Loucy (cell line): ENCODE measurements at regions not wholly inside any gene's neighbourhood (a gene's known extent, or its start where the extent isn't known, plus 50 kb on each side); places are given as distances from the start of the nearest gene placed in this dataset.

Source experiments
- EZH2phosphoT487 ChIP-seq: fragments of 200-600 bp; IDR thresholded peaks from 2 replicates; pipeline ENCODE4 v1.6.1; 2018; ENCODE audit warnings: antibody characterized with exemption, mild to moderate bottlenecking, moderate library complexity, borderline replicate concordance
- TF ChIP-seq, protein P1 (sequence below): fragments of 200-600 bp; sonication (generic); conservative IDR thresholded peaks from 2 replicates; pipeline ENCODE4 v1.5.1; 2014; ENCODE audit warnings: mild to moderate bottlenecking, antibody characterized with exemption, low read length

DNA sequence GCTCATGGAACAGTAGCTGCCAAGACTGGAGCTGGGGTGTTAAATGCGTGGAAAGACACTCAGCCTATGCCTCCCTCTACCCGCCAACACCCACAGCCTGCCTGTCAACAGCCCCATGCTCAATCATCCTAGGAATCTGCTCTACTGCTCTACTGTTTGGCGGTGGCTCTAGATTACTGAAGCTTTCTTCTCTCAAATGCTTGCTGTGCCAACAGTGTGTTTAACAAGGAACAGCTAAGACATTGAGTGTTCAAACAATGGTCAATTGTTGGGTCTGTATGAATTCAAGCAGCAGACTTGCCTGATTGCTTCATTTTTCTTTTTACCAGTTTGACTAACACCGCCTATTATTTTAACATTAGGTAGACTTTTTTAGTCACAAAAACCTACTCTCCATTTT is 258.6 kb downstream of the SOD2 start:
- TF ChIP-seq, protein P1, sequence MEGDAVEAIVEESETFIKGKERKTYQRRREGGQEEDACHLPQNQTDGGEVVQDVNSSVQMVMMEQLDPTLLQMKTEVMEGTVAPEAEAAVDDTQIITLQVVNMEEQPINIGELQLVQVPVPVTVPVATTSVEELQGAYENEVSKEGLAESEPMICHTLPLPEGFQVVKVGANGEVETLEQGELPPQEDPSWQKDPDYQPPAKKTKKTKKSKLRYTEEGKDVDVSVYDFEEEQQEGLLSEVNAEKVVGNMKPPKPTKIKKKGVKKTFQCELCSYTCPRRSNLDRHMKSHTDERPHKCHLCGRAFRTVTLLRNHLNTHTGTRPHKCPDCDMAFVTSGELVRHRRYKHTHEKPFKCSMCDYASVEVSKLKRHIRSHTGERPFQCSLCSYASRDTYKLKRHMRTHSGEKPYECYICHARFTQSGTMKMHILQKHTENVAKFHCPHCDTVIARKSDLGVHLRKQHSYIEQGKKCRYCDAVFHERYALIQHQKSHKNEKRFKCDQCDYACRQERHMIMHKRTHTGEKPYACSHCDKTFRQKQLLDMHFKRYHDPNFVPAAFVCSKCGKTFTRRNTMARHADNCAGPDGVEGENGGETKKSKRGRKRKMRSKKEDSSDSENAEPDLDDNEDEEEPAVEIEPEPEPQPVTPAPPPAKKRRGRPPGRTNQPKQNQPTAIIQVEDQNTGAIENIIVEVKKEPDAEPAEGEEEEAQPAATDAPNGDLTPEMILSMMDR: no peak
- no peak for TF ChIP-seq EZH2phosphoT487
